GM21723 (cell line): ENCODE measurements at regions not wholly inside any gene's neighbourhood (a gene's known extent, or its start where the extent isn't known, plus 50 kb on each side); places are given as distances from the start of the nearest gene placed in this dataset.

Experiments used
- ATAC-seq: cut with Tn5 transposase; IDR thresholded peaks from one replicate; pipeline ENCODE4 v1.9.1; 2021; ENCODE audit warnings: mild to moderate bottlenecking, moderate library complexity; ENCODE audit not compliant: unreplicated experiment

DNA sequence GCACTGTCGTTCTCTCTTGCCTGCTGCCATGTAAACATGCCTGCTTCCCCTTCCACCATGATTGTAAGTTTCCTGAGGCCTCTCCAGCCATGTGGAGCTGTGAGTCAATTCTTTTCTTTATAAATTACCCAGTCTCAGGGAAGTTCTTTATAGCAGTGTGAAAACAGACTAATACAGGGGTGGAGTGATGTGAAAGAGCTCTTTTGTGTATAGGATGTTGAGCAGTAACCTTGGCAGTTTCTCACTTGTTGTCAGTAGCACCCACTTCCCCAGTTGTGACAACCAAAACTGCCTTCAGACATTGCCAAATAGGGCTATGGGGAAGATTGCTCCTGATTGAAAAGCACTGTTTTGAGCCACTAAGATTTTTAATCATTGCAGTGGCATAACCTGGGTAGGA, 552.2 kb upstream of the ZNF462 start:
- ATAC-seq: no peak

DNA sequence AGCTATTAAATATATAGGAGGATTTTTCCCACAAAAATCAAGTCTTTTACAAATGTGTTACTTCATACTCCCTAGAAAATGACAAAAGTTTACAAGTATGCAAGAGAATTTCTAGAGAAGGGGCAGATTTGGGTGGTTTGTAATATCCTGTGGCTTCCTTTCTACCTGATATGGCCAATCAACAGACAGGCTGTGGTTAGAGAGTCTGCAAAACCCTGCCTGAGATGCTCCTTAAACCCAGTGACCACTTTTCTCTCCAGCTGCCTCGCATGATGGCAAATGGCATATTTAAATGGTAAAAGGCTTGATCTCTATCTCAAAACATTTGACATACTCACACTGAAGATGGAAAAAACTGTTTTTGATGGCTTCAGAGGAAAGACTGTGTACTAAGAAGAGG, 550.1 kb upstream of the ZNF462 start:
- no peak for ATAC-seq

DNA sequence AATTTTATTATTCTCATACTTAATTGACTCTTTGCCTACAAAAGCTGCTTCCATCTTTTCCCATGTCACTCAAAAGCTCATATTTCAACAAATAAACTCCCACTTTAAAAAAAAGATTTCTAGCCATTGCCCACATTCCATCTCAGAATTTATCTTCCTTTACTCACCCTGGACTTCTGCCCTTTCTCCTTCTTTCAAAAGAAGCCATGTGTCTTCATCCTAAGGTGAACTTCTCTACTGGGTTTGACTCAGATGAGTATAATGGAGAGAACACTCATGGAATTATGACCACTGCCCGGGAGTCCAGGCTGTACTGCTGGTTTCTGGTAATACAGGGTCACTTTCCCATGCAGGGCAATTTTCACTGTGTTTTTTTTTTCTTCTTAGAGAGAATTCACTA, 548.5 kb upstream of the ZNF462 start:
- ATAC-seq: no peak

DNA sequence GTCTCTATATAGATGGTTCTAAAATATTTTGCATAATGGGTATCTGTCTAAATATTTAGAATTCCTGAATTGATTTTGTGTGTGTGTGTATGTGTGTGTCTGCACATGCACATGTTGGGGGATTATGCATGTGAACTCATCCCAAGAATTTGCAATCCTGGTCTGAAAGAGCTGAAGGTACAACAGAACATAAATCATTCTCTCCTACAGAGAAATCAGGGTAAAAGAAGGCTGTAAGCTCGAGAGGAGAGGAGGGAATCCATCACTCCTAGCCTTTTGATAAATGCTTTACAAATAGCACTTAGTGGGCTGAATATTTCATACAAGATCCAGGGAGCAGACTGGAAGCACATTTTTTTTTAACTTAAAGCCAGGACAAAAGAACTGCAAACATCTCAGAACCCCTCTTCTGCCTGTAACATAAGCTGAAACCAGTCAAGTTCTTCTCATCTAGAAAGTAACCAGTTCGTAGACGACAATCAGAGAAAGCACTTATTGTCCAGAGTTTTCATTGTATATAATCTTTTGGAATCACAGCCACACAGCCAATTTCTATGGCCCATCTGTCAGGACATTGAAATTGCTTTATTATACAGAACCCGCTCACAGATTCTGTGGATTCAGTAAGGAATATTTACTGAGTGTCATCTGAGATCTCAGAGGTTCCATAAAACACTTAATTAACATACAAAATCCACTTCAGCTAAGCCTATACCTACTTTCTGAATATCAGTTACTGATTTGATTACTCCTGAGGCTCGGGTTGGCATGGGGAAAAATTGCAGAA, 541.4 kb upstream of the ZNF462 start:
- ATAC-seq: no peak

GRCh38 chr9:106322706-106323245, 540.2 kb upstream of the ZNF462 start:
- no peak for ATAC-seq

DNA sequence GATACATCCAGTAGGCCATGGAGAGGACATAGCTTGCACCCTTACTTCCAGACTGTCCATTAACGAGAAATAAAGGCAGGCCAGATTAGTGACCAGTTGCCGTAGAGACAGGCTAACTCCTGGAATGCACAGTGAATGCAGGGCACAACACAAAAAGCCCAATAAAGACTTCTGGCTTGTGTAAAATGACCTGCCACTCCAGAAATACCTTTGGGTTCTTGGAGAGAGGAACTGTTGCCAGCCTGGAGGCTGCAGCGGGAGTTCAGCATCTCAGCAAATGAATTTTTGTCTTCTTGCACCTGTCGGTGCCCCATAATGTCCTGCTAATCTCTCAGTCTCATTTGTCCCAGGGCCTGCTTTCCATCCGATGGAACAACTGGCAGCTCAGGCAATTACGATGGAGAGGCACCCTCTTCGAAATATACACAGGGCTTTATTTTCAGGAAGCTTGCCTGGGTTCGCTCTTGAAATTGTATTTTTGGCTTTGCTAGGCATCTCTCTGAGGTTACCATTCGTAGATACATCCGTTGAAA, 538.8 kb upstream of the ZNF462 start:
- no peak for ATAC-seq

DNA sequence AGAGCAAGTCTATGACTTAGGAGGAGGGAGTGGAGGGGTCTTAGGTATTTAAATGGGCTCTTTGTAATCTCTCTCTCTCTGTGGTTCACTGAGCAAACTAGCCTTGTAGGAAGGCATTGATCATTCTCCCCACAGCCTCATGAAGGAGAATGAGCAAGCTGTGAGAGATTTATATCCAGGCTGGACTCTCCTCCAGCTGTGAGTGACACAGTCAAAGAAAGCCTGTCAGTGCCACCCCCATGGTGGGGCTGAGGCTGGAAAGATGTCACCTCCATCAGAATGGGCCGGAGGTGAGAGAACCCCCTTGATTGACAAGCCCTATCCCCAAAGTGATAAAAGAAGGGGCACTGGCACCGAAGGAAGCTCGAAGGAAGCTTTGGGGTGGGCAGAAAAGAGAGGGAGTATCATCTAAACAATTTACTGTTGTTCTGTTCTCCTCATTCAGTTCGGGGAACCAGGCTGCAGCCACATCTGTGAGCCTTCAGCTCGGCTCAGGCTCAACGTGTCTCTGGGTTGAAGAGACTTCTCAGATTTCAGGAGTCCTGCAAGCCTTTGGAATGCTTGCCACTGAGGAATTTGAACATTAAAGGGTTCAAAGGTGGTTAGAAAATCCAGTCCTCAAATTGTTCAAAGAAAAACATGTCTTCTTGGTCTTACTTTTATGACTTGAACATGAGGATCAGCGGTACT, 538.2 kb upstream of the ZNF462 start:
- no peak for ATAC-seq

DNA sequence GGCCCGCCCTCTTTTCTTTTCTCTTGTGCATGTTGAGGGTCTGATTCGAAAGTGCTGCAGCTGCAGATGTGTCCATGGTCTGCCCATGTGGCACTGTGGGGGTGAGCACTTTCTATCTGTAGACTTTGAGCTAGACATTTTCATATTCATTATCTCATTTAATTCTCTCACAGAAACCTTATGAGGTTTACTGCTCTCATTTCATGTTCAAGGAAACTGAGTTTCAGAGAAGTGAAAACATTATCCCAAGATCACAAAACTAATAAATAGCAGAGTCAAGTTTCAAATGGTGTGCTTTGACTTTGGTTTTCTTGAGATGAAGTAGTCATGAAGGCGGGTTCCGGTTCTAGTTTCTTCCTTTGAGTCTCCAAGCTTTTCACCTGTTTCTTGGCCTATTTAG, 536.5 kb upstream of the ZNF462 start:
- no peak for ATAC-seq

- no peak for ATAC-seq
Observed at GRCh38 chr9:106333481-106333880, 529.5 kb upstream of the ZNF462 start.

DNA sequence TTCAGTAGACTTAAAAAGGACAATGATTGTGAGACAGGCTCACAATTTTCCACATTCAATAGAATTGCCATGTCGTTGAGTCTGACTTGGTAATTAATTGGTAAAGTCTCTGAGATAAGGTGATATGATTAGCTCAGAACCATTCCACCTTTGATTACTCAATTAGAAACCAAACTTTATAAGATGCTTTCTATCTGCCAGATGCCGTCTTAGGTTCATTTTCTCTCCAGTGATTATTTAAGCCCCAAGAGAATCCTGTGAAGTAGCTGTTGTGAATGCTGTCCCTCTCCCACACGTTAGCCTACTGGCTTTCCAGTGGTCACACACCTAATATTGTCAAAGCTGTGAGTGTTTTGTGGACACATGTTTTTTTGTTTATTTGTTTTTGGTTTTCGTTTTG, 528.9 kb upstream of the ZNF462 start:
- ATAC-seq: no peak

DNA sequence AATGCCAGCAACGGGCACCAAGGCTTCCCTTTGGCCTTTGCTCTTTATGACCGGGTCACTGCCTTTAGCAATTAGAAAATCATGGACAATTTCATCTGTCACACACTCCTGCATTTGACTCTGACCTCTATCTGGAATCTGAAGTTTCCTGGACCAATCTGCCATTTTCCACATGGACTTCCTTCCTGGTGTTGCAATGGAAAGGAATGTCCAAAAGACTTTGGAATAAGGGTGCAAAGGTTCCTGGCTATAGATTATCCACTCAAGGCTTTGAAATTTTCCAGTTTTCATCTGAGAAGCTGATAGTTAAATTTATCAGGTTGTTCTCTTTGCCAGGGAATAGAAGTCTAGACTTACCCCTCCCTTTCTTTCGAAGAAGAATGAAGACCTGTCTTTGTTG, 523.1 kb upstream of the ZNF462 start:
- no peak for ATAC-seq

GRCh38 chr9:106350777-106351176, 512.2 kb upstream of the ZNF462 start:
- no peak for ATAC-seq

GRCh38 chr9:106356924-106357323, 506.0 kb upstream of the ZNF462 start:
- no peak for ATAC-seq

- no peak for ATAC-seq
Observed at GRCh38 chr9:106358331-106358730, 504.6 kb upstream of the ZNF462 start.

DNA sequence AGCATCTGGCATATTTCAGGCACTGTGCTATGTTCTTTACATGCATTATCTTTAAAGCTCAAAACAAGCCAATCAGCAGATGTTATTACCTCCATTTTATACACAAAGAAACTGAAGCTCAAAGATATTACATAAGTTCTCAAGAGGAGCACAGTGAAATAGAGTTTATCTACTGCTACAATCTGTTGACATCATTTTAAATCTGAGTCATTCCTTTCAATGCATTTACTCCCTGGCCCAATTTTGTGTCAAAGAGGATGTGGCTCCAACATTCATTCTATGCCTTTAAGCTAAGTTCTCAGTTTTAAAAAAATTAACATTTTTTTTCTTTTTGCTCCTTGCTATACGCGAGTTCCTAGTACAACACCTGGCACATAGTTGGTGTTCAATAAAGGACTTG, 486.3 kb upstream of the ZNF462 start:
- no peak for ATAC-seq

GRCh38 chr9:106383072-106383471, 479.9 kb upstream of the ZNF462 start:
- ATAC-seq: no peak

DNA sequence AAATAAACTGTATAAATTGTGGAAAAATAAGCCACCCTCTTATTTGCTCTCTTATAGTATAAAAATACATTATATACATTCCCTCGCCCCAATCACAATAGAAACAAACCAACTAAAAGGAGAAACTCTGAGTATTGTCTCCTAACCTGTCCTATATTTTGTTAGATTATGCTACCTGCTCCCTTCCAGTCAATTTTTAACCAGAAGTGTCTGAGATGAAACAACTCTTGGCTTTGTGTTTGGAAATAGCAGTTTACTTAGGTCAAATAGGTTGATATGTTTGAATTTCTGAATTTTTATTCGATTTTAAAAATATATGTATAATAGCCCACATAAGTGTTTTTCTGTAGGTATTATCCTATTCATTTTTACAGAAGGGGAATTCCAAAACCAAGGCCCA, 475.0 kb upstream of the ZNF462 start:
- no peak for ATAC-seq

GRCh38 chr9:106393226-106393625, 469.7 kb upstream of the ZNF462 start:
- no peak for ATAC-seq

GRCh38 chr9:106400170-106400569, 462.8 kb upstream of the ZNF462 start:
- ATAC-seq: no peak

GRCh38 chr9:106400950-106401349, 462.0 kb upstream of the ZNF462 start:
- no peak for ATAC-seq

DNA sequence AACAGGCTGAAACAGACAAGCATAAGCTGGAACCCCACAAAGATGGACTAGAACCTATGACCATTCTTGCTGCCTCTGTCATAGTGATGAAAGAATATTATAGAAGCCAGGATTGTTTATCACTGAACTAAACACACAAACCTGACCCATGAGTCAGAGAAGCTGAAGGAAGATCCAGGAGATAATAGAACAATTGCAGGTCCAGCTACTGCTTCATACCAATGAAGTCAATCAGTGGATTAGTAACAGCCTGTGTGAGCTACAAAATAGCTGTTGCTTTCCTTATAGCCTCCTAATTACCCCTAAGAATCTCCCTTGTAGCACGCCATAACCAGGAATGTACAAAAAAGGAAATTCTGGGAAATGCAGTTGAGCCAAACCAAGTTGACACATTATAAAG, 459.9 kb upstream of the ZNF462 start:
- ATAC-seq: no peak

DNA sequence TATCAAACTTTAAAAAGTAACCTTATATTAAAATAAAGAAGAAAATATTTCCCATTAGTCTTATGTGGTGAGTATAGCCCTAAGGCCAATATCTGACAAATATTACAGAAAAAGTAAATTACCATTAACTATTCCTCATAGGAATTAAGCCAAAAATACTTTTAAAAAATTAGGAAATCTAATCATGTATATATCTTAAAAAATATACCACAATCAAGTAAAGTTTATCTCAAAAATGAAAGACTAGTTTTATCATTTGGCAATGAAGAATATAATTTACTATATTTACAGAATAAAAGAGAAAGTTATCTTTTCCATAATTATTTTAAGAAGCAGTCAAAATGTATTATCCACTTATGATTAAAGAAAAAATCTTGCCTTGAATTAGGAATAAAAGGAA, 458.8 kb upstream of the ZNF462 start:
- ATAC-seq: no peak
